ENCODE measurements at regions not wholly inside any gene's neighbourhood (a gene's known extent, or its start where the extent isn't known, plus 50 kb on each side); places are given as distances from the start of the nearest gene placed in this dataset.

DNA sequence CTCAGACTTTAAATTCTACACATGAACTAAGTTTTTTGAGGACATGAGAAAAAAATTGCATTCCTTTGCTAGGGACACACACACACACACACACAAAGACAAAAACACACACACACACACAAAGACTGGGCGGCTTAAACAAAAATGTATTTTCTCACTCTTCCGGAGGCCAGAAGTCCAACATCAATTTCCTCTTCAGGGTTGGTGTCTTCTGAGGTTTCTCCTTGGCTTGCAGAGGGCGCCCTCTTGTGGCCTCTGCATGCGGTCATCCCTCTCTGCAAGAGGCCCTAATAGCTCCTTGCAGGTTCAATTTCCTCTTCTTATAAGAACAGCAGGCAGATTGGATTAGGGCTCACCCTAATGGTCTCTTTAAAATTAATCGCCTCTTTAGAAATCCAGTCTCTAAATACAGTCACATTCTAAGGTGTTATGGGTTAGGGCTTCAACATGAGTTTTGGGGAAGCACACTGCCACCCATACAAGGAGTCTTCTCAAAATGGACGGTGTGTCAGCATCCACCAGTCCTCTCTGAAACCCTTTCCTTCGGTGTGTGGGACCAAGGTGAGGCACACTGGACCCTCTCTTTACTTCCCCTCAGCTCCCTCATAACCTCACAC, 61.4 kb downstream of the GPR6 start:
- TF ChIP-seq, protein P1, sequence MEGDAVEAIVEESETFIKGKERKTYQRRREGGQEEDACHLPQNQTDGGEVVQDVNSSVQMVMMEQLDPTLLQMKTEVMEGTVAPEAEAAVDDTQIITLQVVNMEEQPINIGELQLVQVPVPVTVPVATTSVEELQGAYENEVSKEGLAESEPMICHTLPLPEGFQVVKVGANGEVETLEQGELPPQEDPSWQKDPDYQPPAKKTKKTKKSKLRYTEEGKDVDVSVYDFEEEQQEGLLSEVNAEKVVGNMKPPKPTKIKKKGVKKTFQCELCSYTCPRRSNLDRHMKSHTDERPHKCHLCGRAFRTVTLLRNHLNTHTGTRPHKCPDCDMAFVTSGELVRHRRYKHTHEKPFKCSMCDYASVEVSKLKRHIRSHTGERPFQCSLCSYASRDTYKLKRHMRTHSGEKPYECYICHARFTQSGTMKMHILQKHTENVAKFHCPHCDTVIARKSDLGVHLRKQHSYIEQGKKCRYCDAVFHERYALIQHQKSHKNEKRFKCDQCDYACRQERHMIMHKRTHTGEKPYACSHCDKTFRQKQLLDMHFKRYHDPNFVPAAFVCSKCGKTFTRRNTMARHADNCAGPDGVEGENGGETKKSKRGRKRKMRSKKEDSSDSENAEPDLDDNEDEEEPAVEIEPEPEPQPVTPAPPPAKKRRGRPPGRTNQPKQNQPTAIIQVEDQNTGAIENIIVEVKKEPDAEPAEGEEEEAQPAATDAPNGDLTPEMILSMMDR (conservative IDR thresholded peaks at IDR 0.05; ENCODE audit: low read depth, low read length): peak; percentile 97
- peak overlapping the region; percentile 40 for H3K4me3 ChIP-seq (ENCODE audit: low read length)
- peak; percentile 54 for DNase-seq (ENCODE audit: low read depth)

DNA sequence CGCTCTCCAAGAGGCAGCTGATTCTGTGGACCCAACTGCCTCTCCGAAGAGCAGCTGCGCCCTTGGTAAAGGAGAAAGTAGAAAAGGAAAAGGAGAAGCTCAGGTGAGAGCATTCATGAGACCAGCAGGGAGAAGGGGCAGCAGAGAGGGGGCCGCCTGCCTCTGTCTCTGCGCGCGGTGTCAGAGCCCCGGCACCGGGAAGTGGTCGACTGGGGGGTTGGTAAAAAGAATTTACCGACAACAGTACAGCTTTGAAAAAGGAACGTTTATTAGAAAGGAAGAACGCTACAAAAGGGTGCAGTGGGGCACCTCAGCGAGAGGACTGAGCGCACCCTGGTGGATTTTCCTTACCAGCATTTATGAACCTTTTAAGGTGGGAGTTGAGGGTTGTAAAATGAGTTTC, 61.9 kb downstream of the GPR6 start:
- peak; percentile 2 for DNase-seq (ENCODE audit: low read depth)
- H3K4me3 ChIP-seq (ENCODE audit: low read length): peak overlapping the region; percentile 40
- TF ChIP-seq, protein P1 (conservative IDR thresholded peaks at IDR 0.05; ENCODE audit: low read depth, low read length): peak; percentile 63

DNA sequence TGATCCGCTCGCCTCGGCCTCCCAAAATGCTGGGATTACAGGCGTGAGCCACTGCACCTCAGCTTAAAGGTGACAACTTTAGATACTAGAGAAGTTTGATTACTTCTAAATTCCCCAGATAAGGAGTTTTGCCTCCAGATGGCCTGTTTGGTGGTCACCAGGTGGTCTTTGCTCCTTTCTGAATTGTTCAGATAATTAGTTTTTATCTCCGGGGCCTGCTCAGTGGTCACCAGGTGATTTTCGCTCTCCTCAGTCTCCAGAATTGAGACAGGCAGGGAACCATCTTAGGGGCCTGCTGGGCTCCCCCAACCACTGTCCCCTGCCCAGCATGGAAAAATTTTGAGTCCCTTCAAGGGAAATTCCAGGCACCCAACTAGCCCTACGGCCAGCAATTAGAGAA, 62.6 kb downstream of the GPR6 start:
- no peak overlapping the region for H3K4me3 ChIP-seq (ENCODE audit: low read length)
- no peak for DNase-seq (ENCODE audit: low read depth)
- TF ChIP-seq, protein P1 (conservative IDR thresholded peaks at IDR 0.05; ENCODE audit: low read depth, low read length): no peak

DNA sequence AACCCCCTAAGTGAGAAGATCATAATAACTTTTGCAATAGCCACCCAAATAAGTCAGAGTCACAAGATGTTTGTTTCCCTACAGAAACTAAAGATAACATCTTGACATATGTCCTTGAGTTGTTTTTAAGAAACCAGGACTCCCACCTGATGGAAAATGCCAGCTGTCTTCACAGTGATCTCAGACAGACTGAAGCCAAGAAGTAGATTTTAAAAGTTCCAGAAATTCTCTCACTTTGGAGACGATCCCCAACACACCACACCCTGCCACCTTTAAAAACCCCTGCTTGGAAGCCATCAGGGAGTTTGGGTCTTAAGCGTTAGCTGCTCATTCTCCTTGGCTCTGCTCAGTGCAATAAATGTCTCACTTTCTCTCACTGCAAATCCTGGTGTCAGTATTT, 63.0 kb downstream of the GPR6 start:
- TF ChIP-seq, protein P1 (conservative IDR thresholded peaks at IDR 0.05; ENCODE audit: low read depth, low read length): no peak
- H3K4me3 ChIP-seq (ENCODE audit: low read length): no peak overlapping the region
- no peak for DNase-seq (ENCODE audit: low read depth)

DNA sequence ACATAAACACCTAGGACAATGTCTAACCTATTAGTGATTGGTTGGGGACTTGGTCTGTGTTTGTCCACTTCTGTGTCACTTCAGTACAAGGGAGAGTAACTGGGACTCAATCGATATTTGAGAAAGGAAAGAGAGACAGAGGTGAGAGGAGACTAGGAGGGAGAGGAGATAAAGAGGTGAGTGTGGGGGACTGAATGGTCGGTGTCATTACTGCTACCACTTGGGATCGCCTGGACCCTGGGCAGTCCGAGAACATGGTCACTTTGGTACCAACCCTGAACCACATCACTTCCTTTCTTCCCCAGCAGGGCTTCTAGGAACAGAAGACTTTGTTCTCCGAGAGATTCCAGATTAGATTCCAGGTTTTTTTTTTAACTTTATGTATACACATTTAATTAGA, 63.7 kb downstream of the GPR6 start:
- H3K4me3 ChIP-seq (ENCODE audit: low read length): no peak overlapping the region
- DNase-seq (ENCODE audit: low read depth): no peak
- TF ChIP-seq, protein P1 (conservative IDR thresholded peaks at IDR 0.05; ENCODE audit: low read depth, low read length): no peak

DNA sequence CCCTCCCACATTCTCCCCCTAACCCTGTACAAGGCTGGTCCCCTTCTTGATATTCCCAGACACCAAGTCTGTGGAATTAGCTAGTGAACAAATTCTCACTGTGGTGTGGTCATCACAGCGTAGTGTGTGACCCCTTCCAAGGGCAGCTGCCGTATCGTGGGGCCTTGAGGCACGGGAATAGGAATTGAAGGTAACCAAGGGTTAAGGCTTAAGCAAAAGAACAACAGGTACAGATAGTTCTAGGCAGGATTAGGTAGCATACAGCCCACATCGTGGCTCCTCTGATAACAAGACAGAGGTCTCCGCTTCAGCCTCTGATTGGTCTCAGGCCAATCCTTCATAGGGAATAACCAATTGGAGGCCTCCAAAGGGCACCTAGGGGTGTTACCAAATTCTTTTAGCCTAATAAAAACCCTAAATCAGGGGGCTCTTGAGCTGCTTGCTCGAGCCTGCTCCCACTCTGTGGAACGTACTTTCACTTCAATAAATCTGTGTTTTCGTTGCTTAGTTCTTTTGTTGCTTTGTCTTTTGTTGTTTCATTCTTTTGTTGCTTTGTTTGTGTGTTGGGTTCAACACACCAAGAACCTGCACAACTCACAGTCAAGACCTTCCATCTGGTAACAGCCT, 64.7 kb downstream of the GPR6 start:
- DNase-seq (ENCODE audit: low read depth): no peak
- H3K4me3 ChIP-seq (ENCODE audit: low read length): no peak overlapping the region
- TF ChIP-seq, protein P1 (conservative IDR thresholded peaks at IDR 0.05; ENCODE audit: low read depth, low read length): no peak

DNA sequence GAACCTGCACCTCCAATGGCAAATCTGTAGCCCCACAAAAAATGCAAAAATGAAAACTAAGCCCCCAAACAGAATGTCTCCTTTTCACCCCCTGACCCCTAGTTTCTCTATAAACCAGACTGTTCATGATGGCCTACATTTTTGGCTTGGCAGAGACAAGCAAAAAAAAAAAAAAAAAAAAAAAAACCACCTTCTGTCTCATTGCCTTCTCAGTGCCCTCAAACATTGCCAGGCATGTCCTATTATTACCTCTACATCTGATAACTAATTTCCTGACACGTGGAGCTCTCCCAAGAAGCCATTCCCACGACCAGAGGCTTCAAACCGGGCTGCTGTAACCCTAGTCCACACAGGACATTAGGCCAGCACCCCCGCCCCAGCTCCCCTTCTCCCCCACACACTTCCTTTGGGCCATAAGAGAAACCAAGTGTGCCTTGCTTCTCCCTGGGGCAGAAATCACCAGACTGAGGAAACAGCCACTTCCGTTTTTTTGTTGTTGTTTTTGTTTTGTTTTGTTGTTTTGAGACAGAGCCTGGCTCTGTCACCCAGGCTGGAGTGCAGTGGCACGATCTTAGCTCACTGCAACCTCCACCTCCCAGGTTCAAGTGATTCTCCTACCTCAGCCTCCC, 65.4 kb downstream of the GPR6 start:
- no peak for DNase-seq (ENCODE audit: low read depth)
- TF ChIP-seq, protein P1 (conservative IDR thresholded peaks at IDR 0.05; ENCODE audit: low read depth, low read length): no peak

More for the DNA sequence above, 65.4 kb downstream of the GPR6 start:
- no peak overlapping the region for H3K4me3 ChIP-seq (ENCODE audit: low read length)
